NCI-H146 (cell line): ENCODE measurements at regions not wholly inside any gene's neighbourhood (a gene's known extent, or its start where the extent isn't known, plus 50 kb on each side); places are given as distances from the start of the nearest gene placed in this dataset.
"Not testable (repeated sequence)": the region's sequence is repeated elsewhere in the genome, so short reads cannot be mapped to it uniquely, and the experiment has no call there.

Experiments used
- DNase-seq: peaks from one replicate; lab custom pipeline; 2025; lab: John Stamatoyannopoulos, UW

GRCh38 chr11:19627566-19627965 is 85.1 kb upstream of the NAV2 start:
- no peak for DNase-seq

GRCh38 chr11:19625438-19625837 is 87.2 kb upstream of the NAV2 start:
- DNase-seq: no peak

GRCh38 chr11:19617696-19618523 is 94.7 kb upstream of the NAV2 start:
- DNase-seq: no peak

GRCh38 chr11:19615341-19616183 is 97.1 kb upstream of the NAV2 start:
- DNase-seq: no peak

GRCh38 chr11:19614370-19614940 is 98.2 kb upstream of the NAV2 start:
- no peak for DNase-seq

- not testable (repeated sequence) for DNase-seq
Observed at GRCh38 chr11:19612025-19612424, 100.6 kb upstream of the NAV2 start.

- no peak for DNase-seq
Observed at GRCh38 chr11:19607656-19608360, 104.8 kb upstream of the NAV2 start.

GRCh38 chr11:19606856-19607655 is 105.6 kb upstream of the NAV2 start:
- DNase-seq: no peak

GRCh38 chr11:19605520-19606371 is 106.9 kb upstream of the NAV2 start:
- DNase-seq: no peak

- DNase-seq: no peak
Observed at GRCh38 chr11:19604679-19605375, 107.8 kb upstream of the NAV2 start.

GRCh38 chr11:19603771-19604170 is 108.9 kb upstream of the NAV2 start:
- no peak for DNase-seq

- DNase-seq: no peak
Observed at GRCh38 chr11:19602891-19603290, 109.7 kb upstream of the NAV2 start.

- DNase-seq: no peak
Observed at GRCh38 chr11:19602406-19602805, 110.2 kb upstream of the NAV2 start.

GRCh38 chr11:19601235-19601634 is 111.4 kb upstream of the NAV2 start:
- no peak for DNase-seq

GRCh38 chr11:19599681-19600080 is 113.0 kb upstream of the NAV2 start:
- DNase-seq: no peak

GRCh38 chr11:19598876-19599486 is 113.7 kb upstream of the NAV2 start:
- DNase-seq: no peak

- no peak for DNase-seq
Observed at GRCh38 chr11:19598456-19598855, 114.2 kb upstream of the NAV2 start.

GRCh38 chr11:19597876-19598275 is 114.8 kb upstream of the NAV2 start:
- no peak for DNase-seq

- no peak for DNase-seq
Observed at GRCh38 chr11:19597206-19597605, 115.4 kb upstream of the NAV2 start.
